ENCODE measurements at regions not wholly inside any gene's neighbourhood (a gene's known extent, or its start where the extent isn't known, plus 50 kb on each side); places are given as distances from the start of the nearest gene placed in this dataset.

DNA sequence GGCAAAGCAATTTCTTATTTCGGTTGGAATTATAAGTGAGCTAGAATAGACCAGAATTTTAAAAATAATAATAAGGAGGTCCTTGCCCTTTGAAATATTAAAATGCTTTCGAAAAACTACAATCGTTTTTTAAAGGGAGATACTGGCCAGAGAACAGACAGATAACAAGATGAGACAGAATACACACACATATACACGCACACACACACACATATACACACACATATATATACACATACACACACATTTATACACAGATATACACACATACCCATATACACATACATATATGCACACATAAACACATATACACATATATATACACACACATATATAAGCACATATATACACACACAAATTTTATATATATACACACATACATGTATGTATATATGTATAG is 175.3 kb upstream of the MIR17HG start:
- TF ChIP-seq POLR2A (IDR thresholded peaks at IDR 0.05) (no peak), CTCF (IDR thresholded peaks at IDR 0.05) (no peak)
